G401.6 (cell line): ENCODE measurements at regions not wholly inside any gene's neighbourhood (a gene's known extent, or its start where the extent isn't known, plus 50 kb on each side); places are given as distances from the start of the nearest gene placed in this dataset.
"Not testable (repeated sequence)": the region's sequence is repeated elsewhere in the genome, so short reads cannot be mapped to it uniquely, and the experiment has no call there.

Experiments
- FAIRE-seq: peaks from 2 replicates; lab custom pipeline; 2012; peaks lifted over from hg19 to GRCh38; lab: Jason Lieb, UNC

DNA sequence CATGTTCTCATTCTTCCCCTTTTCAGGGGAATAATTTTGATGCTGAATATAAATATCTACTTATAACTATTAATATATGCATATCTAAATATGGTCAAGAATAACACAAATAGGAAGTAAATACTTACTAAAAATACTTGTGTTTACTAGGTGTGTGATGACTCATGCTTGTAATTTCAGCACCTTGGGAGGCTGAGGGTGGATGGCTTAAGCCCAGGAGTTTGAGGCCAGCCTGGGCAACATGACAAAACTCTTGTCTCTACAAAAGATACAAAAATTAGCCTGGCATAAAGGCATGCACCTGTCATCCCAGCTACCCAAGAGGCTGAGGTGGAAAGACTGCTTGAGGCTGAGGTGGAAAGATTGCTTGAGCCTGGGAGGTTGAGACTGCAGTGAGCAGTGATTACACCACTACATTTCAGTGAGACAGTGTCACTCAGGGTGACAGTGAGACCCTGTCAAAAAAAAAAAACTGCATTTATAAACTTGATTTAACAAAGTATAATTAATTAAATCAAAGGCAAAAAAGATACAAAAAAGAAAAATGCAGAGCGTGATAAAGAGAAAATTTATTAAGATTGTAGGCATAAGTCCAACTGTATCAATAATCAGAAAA, 703.1 kb upstream of the VRK2 start:
- no peak for FAIRE-seq

- no peak for FAIRE-seq
Observed at GRCh38 chr2:57368190-57368589, 678.4 kb upstream of the VRK2 start.

DNA sequence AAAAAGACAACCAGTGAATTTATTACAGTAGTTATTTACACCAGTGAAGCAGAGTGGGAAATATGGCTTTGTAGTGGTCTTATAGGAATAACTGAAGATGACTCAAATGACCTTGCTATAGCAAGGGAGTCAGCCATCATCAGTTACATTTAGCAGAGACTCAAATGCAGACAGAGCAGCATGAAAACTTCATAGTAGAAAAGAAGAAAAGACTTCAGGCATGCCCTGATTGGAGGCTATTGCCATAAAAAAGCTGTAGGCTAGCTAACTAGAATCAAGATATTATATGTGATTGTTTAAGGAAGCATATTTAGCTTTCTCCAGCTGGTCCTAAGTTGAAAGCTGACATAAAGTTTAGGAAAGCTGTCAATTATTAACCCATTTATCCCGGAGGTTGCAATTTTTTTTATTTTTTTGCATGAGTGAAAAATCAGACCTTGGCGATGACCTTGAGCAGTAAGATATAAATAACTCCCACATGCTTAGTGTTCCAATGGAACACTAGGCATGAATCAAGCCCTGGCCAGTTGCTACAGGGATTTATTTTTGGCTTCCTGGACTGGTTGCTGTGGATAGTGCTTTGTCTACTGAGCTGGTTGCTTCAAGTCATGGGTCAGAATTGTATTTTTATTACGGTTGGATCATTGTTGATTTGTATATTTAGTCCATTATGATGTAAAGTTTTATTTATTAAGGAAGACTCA, 675.6 kb upstream of the VRK2 start:
- FAIRE-seq, result no peak

DNA sequence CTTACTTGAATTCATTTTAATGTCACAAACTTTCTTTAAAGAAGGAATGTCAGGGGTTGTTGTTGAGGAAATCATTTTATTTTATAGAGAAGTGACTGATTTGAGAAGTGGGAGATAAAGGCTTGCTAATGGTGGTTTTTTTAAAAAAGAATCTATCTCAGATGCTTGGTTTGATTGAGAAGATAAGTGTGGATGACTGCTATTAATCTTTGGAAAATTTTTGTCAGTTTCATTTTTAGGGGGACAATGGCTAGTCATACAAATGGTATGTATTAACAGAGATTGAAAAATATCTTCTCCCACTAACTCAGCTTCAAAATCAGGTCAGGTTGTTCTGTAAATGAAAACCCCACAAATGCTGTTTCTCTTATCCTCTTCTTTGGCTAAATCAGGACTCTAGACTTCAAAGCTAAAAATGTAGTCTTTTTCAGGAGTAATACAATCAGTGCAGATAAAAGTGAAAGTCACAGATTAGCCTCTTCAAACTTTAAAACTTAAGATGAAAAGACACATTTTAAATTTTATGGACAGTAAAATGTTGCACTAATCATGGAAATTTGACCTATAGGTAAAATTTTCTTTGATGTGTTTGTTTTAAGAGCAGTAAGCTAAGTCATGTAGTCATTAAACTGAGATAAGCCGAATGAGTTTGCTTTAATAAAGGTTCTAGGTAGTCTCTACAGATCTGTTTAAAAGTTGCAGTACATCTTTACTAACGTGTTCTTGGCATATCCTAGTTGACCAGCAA, 674.2 kb upstream of the VRK2 start:
- no peak for FAIRE-seq

GRCh38 chr2:57373530-57373929, 673.1 kb upstream of the VRK2 start:
- no peak for FAIRE-seq

GRCh38 chr2:57376985-57377384, 669.6 kb upstream of the VRK2 start:
- FAIRE-seq, result peak; percentile 23

DNA sequence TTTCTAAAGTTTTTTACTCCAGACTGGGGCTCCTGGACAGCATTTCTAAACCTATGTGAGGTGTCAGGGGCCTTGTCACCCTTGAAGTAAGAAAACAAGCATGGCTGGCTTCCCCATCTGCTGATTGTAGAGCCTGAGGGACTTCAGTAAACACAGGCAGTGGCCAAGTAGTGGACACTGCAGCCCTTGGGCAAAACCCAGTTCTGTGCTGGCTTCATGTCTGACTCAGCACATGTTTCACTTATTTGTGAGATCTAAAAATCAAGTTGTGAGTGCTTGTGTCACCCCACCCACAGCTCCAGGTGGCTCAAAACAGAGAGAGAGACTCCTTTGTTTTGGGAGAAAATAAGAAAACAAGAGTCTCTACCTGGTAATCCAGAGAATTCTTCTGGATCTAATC, 660.3 kb upstream of the VRK2 start:
- FAIRE-seq, result no peak

DNA sequence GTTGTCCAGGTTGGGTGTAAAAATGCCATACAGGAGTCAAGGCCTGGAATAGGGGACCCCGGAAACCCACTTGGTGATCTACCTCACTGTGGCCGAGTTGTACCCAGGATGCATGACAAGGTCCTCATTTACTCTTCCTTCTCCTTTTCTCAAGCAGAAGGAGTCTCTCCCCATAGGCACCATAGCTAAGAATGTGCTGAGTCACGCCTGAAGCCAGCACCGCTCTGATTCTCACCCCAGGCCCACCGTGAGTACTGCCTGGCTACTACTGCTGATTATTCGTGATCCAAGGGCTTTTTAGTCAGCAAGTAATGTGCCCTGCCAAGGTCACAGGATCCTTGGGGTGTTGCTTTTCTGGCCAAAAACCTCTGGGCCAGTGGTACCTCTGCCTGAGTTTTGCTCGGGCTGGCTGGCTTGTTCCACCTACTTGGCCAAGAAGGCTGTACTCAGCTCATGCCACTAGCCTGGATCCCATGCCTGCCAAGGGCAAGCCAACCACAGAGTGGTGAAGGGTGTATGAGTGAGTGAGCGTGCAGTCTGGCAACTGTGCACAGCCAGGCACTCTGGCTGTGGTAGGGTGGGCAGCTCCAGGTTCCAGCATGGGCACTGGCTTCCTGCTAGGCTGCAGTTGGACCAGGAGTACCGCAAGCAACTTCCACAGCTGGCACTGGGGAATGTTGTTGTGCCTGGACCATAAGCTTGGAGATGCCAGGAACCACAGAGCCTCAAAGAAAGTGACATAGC, 650.1 kb upstream of the VRK2 start:
- FAIRE-seq, result no peak

- no peak for FAIRE-seq
Observed at GRCh38 chr2:57397550-57398360, 648.9 kb upstream of the VRK2 start.

- no peak for FAIRE-seq
Observed at GRCh38 chr2:57399057-57399456, 647.5 kb upstream of the VRK2 start.

DNA sequence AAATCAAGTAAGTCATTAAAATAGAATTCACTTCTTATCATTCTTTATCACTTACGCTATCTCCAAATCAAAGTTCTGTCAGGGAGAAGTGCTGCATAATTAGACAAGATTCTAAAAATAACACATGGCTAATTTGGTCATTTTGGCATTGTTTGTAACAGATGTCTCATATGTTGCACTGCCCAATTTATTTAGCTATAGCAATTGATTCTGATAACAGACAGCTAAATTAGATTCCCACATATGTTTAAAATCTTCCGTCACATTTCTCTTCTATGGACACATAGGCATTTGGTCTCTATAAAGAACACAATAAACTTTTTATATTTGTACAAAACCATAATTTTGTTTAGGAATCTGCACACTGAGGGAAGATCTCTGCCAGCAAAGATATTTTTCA, 644.5 kb upstream of the VRK2 start:
- no peak for FAIRE-seq

GRCh38 chr2:57402755-57403154, 643.9 kb upstream of the VRK2 start:
- no peak for FAIRE-seq

- no peak for FAIRE-seq
Observed at GRCh38 chr2:57407772-57408201, 638.8 kb upstream of the VRK2 start.

GRCh38 chr2:57408587-57408986, 638.0 kb upstream of the VRK2 start:
- no peak for FAIRE-seq

GRCh38 chr2:57417007-57417406, 629.6 kb upstream of the VRK2 start:
- no peak for FAIRE-seq

GRCh38 chr2:57418859-57419346, 627.7 kb upstream of the VRK2 start:
- not testable (repeated sequence) for FAIRE-seq

GRCh38 chr2:57429831-57430230, 616.8 kb upstream of the VRK2 start:
- no peak for FAIRE-seq

- no peak for FAIRE-seq
Observed at GRCh38 chr2:57432528-57432927, 614.1 kb upstream of the VRK2 start.

- peak; percentile 30 for FAIRE-seq
Observed at GRCh38 chr2:57434441-57434840, 612.2 kb upstream of the VRK2 start.

GRCh38 chr2:57434972-57435371, 611.6 kb upstream of the VRK2 start:
- FAIRE-seq, result no peak

DNA sequence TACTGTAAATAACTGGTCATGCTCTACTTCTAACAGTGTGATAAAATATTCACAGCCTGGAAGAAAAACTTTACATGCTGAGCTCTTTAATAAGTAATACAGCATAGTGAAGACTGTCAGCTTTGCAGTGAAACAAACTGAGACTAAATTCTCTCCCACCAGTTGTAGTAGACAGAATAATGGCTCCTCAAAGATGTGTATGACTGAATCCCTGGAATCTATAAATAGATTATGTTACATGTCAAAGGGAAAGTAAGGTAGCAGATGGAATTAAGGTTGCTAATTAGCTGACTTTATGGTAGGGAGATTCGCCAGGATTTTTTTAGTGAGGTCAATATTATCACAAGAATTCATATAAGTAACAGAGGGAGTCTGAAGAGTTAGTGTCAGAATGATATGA, 609.5 kb upstream of the VRK2 start:
- FAIRE-seq, result no peak

DNA sequence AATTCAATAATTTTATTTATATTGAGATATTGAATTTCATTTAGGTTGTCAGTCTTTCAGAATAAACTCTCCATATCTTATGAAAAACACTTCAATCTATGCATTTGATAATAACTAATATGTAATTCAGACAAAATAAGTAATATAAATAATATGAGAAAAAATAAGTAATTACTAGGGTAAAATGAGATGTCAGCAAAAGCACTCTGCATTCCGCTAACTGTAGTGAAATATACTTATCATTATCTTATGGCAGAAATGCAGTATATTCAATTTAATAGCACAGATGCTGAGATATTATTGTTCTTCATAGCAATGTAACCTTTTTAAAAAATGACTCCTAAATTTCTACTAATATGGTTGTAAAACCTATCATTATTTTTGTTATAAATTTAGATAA, 606.2 kb upstream of the VRK2 start:
- FAIRE-seq, result no peak
